ENCODE measurements at regions not wholly inside any gene's neighbourhood (a gene's known extent, or its start where the extent isn't known, plus 50 kb on each side); places are given as distances from the start of the nearest gene placed in this dataset.
"Not testable (repeated sequence)": the region's sequence is repeated elsewhere in the genome, so short reads cannot be mapped to it uniquely, and the experiment has no call there.

DNA sequence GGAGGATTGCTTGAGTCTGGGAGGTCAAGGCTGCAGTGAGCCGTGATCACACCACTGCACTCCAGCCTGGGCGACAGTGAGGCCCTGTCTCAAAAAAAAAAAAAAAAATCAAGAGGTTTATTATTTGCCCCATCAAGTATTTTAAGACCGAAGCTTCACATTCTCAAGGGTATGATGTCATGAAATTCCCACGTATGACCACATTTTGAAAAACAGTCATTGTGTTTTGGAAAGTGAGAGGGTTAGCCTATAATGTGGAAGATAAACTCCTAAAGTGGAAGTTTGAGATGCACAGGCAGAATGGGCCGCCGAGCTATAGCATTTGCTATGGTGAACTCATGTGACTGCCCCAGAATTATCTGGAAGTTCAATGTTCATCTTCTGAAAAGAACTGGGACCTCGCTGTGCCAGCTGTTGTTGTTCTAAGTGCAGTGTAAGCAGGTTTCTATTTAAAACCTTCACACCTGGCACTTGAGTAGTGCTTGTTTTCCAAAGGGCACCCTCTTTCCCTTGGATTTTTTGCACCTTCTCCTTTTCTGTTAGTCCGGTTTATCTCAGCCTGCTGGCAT lies 96.9 kb upstream of the SLC25A33 start:
- DNase-seq = no peak

DNA sequence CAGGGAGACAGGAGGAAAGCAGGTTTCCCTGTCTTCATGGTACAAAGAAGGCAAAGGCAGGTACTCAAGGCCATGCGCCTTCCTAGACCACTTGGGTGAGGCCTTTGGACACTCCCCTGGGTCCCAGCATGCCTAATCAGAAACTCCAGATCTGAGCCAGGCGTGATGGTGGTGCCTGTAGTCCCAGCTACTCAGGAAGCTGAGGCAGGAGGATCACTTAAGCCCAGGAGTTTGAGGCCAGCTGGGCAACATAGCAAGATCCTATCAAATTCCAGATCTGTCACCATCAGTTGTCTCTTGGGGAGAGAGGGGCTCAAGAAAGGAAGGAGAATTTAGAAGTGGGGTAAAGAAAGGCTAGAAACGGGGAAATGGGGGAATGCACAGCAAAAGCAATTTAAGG lies 96.3 kb upstream of the SLC25A33 start:
- no peak for DNase-seq

DNA sequence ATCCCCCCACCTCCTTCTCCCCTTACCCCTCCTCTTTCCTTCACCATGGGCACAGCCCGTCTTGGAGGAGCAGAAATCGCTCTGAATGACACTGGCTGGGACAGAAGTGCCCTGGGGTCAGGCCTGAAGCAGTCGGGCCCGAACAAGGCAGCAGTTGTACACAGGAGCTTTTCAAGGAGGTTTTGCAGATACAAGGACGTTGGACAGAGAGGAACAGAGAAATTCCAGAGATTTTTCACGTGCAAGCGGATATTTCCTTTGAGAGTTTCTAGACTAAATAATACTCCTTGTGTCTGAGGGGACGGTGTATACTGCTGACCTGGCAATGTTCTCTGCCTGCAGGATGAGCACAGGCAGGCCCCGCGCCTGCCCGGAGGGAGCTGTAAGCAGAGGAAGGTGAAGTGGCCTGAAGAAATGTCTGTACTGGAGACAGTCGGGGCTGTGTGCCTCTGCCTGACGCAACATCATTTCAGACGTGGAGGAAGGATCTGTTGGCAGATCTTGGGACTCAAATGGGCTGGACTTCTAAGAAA lies 95.3 kb upstream of the SLC25A33 start:
- no peak for DNase-seq

DNA sequence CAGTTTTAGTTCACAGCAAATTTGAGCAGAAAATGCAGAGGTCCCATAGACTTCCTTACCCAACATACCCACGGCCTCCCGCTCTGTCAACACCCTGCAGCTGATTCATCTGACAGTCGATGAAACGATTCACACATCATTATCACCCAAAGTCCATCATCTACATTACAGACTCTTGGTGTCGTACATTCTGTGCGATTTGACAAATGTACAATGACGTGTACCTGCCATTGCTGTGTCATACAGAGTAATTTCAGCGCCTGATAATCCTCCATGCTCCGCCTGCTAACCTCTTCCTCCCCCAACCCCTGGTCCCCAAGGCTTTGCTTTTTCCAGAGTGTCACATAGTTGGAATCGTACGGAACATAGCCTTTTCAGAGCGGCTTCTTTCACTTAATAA lies 94.7 kb upstream of the SLC25A33 start:
- DNase-seq = no peak

DNA sequence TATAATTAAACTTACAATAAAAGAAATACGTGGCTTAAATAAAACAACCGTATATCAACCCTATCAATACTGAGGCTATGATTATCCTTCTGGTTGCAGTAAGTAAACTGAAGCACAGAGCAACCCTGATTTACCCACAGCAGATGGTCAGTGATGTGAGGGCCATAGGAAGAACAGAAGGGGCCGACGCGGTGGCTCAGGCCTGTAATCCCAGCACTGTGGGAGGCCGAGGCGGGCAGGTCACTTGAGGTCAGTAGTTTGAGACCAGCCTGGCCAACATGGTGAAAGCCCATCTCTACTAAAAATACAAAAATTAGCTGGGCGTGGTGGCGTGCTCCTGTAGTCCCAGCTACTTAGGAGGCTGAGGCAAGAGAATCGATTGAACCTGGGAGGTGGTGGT lies 94.2 kb upstream of the SLC25A33 start:
- not testable (repeated sequence) for DNase-seq

DNA sequence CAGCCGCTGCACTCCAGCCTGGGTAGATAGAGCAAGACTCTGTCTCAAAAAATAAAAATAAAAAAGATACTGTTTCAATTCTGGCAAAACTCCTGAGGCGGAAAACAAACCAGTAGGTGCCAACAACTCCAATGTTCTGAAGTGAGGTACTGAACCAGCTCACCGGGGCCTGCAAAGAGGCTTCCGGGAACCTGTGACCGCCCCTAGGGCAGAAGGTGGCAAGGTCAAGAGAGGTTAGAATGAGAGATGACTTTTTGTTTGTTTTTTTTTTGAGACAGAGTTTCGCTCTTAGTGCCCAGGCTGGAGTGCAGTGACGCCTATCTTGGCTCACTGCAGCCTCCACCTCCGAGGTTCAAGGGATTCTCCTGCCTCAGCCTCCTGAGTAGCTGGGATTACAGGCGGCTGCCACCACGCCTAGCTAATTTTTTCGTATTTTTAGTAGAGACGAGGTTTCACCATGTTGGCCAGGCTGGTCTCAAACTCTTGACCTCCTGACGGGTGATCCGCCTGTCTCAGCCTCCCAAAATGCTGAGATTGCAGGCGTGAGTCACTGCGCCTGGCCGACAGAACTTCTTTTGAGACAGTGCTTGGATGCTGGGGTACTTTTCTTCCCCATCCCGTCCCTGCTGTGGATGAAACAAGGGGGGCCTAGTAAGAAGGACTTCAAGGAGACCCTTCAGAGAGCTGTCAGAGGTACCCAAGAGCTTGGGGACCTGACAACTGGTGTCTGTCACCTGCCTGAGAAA lies 91.9 kb upstream of the SLC25A33 start:
- DNase-seq = no peak

DNA sequence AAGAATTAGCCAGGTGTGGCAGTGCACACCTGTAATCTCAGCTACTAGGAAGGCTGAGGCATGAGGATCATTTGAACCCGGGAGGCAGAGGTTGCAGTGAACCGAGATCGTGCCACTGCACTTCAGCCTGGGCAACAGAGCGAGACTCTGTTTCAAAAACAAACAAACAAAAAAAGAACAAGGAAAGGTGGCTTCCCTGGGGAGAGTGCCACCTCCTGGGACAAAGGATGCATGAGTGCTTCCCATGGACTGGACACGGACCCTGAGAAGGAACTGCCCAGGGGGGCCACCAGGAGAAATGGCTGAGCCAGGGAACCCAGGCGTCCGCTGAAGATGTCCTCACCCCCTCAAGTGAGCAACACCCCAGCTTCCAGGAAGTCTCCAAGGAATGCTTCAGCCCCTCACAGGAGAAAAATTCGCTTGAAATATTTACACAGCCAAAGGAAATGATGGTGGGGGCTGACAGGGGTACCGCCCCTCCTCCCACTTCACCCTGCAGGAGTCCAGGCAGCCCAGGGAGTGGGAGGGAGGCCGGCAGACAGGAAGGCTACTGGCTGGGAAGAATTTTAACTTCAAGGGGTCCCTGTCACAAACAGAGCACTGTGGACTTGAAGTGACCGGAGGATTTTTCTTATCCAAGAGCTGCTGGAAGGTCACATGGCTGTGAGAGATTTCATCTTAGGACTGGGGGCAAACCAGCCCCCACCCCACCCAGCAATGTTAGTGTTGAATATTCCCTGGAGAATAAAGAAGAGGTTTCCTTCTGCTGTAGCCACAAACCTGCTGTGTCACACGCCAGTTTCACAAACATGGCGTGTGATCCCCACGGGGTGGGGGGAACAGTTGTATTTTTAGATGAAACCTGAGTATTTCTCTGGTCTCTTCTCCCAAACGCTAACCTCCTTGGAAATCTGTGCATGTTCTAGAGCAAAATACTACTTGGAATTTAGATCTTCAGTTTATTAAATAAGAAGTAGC lies 90.8 kb upstream of the SLC25A33 start:
- DNase-seq = no peak

DNA sequence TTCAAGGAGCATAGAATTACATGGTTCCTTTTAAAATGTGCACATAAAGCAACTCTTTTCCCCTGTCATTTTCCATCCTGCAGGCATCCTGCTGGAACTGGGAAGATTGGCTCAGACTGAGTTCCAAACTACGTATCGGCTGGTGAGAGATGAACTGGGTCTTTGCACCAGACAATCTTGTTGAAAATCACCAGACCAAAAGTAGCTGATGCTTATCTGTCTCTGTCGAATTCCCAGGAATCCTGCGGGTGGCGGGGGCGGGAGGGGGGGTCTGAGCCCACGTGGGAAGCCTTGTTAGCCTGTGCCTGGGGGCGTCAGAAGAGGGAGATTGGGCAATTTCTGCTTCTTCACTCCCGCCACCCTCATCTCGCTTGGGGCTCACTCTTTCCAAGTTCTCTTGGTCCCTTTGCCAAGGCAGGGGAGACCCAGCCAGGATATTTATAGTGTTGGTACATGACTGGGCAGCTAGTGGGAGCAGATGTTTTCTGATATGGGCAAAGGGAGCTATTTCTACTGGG lies 90.1 kb upstream of the SLC25A33 start:
- no peak for DNase-seq

DNA sequence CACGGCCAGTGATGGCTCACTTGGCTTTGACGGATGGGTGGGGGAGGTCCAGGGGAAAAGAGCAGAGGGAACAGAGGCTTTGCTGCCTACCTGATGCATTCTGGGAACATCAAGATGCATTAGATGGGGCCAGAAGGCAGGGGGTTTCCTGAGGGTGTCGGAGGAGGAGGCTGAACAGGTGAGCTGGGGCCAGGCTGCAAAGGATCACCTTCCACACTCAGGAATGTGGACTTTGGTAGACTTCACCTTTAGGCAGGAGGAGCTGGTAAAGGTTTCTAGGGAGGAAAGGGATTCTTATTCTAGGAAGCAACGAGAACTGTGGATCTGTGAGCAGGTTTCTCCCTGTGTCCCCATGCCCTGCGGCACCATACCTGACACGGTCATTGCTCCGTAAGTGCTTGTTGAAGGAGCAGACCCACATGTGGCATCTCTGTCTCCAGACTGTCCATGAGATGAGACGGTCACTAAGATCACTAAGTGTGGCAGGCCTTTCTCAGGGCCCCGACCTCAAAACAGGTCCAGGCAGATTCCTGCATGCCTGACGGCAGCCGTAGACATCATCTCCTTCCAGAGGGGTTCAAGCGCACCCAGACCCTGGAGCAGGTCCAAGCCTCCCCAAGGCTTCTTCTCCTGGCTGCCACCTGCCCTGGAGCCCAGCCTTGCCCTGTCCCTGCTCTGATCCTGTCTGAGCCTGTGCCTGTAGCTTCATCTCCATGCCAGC lies 89.1 kb upstream of the SLC25A33 start:
- no peak for DNase-seq

DNA sequence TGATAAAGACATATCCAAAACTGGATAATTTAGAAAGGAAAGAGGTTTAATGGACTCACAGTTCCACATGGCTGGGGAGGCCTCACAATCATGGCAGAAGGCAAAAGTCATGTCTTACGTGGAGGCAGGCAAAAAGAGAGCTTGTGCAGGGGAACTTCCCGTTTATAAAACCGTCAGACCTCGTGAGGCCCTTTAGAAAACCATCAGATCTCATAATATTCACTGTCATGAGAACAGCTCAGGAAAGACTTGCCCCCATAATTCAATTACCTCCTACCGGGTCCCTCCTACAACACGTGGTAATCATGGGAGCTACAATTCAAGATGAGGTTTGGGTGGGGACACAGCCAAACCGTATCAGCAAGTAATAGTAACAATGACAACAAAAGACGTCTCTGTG lies 88.2 kb upstream of the SLC25A33 start:
- no peak for DNase-seq

DNA sequence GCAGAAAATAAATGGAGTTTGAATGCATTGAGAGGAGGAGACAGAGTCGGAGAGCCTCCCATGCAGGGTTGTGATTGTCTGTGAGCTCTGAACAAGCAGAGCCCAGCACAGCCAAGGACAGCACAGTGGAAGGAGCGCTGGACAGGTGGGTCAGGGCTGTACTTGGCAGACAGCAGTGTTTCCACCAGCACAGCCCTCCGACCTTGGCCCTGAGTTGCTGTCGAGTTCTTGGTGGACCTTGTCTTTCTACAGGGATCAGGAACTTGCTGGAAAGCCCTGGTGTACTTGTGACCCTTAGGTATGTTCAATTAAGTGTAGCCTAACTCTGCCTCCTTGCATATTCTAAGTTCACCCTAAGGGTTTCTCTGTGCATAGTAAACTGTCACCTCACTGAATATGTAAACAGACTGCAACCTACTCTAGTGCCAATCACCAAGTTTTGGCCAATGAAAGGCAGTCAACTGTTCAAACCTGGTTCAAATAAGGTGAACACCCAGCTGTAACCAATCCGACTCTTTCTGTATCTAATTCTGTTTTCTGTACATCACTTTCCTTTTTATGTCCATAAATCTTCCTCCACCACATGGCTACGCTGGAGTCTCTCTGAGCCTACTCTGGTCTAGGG lies 86.6 kb upstream of the SLC25A33 start:
- no peak for DNase-seq

DNA sequence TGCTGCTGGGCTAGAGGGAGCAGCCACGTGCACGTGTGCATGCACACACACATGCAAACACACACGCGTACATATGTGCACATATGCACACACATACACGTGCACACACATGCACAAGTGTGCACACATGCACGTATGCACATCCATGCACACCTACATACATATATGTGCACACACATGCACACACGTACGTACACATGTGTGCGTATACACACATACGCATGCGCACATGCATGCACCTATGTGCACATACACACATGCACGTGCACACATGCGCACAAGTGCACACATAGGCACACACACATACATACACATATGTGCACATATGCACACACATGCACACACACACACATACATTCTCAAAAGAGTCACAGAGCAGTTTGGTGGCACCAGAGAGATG lies 85.9 kb upstream of the SLC25A33 start:
- DNase-seq = no peak

DNA sequence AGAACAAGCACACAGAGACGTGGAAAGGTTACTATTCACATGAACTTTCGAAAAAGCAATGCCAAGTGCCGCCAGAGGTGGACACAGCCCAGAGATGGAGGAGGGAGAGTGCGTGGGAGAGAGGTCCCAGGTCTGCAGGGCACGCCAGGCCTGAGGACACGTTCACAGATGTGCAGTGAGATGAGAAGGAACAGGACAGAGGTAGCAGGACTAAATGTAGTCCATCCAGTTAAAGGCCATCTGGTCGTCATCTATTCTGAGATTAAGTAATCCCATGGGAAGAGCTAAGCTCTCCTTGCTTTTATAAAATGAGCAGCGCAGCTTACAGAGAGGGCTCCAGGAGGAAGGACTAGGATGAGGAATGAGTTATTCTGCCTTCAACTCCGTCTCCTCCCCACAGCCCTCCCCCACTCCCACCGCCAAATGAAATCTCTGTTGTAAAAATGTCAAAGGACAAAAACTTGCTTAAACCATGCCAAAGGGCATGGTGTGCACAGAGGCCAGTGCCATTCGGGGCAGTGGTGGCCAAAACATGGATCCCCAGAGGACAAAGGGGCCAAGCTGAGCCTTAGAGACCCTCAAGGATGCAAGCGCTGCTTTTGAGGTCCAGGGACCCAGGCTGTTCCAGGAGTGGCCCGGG lies 85.4 kb upstream of the SLC25A33 start:
- DNase-seq = no peak

DNA sequence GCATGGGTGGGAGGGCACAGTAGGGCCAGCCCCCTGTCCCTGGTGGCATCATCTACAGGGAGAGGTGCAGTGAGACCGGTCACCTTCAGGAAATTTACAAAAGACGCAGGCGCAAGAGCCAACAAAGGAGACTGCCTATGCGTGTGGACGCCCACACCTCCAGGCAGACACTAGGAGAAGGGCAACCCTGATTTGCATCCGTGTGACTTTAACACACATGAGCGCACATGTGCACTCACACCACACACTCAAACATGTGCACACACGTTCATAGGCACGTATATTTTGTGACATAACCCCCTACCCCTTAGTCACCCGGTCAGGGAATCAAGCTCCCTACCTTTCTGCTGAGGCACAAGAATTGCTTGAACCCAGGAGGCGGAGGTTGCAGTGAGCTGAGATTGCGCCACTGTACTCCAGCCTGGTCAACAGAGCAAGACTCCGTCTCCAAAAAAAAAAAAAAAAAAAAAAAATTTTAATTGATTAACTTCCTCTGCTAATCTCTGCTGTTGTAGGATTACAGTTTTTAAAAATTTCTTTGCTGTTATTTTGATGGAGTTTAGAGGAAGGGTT lies 84.7 kb upstream of the SLC25A33 start:
- DNase-seq = no peak

DNA sequence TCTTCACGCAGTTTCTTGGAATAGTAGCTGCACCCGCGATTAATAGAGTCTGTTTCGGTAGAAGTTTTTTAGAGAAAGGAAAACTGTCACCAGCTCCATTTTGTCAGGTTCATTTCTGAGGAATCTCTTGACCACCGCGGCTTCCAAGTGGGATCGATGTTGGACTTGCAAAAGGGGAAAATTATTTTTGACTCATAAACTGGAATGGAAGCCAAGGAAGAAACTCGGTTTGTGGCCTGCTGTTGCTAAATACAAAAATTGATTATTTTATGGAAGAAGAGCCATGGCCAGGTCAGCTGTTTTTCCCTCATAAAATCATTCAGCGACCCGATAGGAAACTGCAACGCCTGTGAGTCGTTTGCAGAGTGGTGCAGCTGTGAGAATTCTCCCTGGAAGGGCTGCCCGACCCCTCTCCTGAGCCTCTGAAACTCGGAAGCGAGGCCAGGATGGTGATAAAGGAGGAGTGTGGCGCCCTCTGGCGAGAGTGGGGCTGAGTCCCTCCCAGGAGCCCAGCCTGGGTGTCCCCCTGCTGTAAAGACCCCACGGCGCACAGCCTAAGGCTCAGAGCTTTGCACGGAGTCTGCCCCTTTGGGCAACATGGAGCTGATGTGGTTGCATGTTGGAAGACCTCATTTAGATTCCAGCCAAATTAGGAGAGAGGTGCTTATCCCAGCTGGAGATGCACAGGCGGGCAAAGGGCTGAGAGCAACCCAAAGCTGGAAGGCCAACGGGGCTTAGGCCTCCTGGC lies 83.6 kb upstream of the SLC25A33 start:
- peak; percentile 74 for DNase-seq

DNA sequence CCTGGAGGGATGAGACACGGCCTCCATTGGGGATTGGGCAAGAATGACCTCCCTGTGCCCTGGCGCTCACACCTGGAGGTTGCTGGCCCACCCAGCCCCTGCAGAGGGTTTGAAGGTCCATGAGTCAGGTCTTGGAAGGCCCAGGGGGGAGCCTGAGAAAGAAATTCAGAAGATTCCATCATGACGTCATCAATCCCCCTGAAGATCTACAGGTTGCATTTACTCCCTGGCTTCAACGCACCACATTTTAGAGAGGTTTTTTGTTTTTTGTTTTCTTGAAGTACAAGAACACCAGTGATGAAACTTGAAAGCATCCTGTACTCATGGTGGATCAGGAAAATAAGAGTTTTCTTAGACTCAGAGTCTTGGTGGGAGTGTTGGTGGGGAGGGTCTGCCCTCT lies 82.4 kb upstream of the SLC25A33 start:
- no peak for DNase-seq

DNA sequence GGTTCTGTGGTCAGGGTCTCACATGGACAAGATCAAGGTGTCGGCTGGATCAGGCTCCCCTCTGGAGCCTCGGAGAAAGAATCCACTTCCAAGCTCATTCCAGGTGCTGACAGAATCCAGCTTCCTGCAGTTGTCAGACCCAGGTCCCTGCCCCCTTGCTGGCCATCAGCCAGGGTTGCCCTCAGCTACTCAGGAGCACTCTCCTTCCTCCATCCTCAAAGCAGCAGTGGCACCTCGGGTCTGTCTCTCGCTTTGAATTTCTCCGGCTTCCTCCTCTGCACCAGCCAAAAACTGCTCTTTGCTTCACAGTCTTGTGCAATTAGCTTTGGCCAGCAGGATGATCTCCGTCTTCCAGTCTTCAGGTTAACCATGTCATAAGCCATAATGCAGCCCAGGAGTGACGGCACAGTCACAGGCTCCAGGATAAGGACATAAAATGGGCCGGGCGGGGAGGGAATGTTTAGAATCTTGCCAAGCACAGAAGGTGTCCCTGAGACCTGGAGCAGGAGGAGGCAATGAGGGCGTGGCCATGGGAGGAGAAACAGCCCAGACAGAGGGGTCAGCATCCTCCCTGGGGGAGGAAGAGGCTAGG lies 79.4 kb upstream of the SLC25A33 start:
- no peak for DNase-seq

DNA sequence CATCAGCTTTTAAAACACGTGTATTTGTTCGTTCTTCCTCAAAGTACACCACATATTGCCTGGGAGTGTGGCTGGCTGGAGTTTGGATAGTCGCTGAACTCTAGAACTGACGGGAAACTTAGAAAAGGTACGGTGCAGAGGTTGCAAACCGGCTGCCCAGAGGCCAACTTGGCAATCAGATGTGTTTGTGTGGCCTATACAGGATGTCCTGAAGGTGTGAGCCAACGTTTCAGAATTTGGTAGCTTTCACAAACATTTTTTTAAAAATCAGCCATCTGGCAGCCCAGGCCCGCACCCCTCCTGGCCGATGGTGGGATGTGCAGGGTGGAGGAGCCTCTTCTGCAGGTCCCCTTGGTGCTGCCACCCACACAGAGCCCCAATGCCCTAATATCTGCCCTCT lies 73.6 kb upstream of the SLC25A33 start:
- no peak for DNase-seq

DNA sequence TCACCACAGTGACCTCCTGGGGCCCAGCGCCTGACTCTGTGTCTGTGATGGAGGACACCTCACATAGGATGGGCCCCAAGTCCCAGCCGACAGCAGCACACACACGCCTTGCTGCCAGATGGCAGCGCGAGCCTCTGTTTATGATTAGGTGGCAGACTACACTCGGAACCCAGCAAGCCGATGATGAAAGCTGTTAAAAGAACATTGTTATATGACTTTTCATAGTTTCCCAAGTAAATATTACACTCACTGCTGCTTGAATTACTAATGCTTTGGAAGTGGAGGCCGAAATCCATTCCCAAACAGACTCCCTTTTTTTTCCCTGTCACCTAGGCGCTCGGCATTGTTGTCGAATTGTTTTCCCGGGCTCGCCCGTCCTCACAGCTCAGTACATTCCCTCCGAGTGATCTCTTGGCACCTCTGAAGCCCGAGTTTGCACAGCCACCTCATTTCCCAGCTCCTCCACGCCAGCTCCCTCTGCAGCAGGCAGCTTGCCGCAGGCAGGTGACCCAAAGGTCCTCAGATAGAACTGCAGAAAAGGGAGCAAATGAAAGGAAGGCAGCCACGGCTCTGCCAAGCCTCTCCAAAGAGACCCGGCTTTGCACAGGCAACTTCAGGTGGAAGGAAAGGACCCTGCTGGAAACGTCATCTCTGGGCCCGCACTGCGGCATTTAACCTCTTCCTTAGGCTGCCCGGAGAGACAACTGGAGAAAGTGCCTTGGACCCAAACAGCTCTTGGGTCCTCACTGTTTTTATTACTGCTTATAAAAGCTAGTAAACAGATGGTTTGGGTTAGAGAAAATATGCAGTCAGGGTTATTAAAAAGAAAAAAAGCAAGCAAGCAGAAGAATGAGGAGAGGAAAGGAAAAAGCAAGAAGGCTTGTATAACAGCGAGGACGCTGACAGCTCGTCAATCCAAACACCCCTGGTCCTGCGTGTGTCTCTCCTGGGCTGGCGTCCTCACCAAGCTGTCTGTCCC lies 72.2 kb upstream of the SLC25A33 start:
- no peak for DNase-seq

Data from stimulated activated CD4-positive, alpha-beta T cell treated with anti-CD3 and anti-CD28 coated beads, Interleukin-4, amount 100 ng/mL, for 1 hour (primary cell).